Vagina (tissue), 2 donors: ENCODE measurements at regions not wholly inside any gene's neighbourhood (a gene's known extent, or its start where the extent isn't known, plus 50 kb on each side); places are given as distances from the start of the nearest gene placed in this dataset.

Experiments used
- POLR2A ChIP-seq, 2 donors: fragments of 450-650 bp; IDR thresholded peaks; one replicate each; pipeline ENCODE4 v1.6.1; 2017; ENCODE audit warnings: antibody characterized with exemption in 2 of 2, mild to moderate bottlenecking in 2 of 2, moderate library complexity in 2 of 2
- POLR2AphosphoS5 ChIP-seq, 2 donors: sonication (generic); formaldehyde crosslinking; IDR thresholded peaks; one replicate each; pipeline ENCODE4 v1.9.0; 2017; ENCODE audit warnings: antibody characterized with exemption in 2 of 2, mild to moderate bottlenecking in 2 of 2, low read depth in 1 of 2; ENCODE audit not compliant: insufficient read depth in 1 of 2
- TF ChIP-seq, protein P1 (sequence below), 3 experiments: fragments of 450-650 bp in 2 of 3; fragments of 200-600 bp in 1 of 3; sonication (generic) in 1 of 3; IDR thresholded peaks; one replicate each; pipeline ENCODE4 v1.5.1; 2017 to 2019; ENCODE audit warnings: antibody characterized with exemption in 3 of 3, mild to moderate bottlenecking in 2 of 3, moderate library complexity in 2 of 3

- TF ChIP-seq, protein P1, sequence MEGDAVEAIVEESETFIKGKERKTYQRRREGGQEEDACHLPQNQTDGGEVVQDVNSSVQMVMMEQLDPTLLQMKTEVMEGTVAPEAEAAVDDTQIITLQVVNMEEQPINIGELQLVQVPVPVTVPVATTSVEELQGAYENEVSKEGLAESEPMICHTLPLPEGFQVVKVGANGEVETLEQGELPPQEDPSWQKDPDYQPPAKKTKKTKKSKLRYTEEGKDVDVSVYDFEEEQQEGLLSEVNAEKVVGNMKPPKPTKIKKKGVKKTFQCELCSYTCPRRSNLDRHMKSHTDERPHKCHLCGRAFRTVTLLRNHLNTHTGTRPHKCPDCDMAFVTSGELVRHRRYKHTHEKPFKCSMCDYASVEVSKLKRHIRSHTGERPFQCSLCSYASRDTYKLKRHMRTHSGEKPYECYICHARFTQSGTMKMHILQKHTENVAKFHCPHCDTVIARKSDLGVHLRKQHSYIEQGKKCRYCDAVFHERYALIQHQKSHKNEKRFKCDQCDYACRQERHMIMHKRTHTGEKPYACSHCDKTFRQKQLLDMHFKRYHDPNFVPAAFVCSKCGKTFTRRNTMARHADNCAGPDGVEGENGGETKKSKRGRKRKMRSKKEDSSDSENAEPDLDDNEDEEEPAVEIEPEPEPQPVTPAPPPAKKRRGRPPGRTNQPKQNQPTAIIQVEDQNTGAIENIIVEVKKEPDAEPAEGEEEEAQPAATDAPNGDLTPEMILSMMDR (IDR thresholded peaks at IDR 0.05): no peak
- no peak for TF ChIP-seq POLR2A (IDR thresholded peaks at IDR 0.05)
- TF ChIP-seq POLR2AphosphoS5 (IDR thresholded peaks at IDR 0.05; ENCODE audit: insufficient read depth in 1 of 2, low read depth in 1 of 2): no peak
Observed at GRCh38 chr5:3265936-3266335, 329.7 kb upstream of the IRX1 start.
